GOT3 (cell line): ENCODE measurements at regions not wholly inside any gene's neighbourhood (a gene's known extent, or its start where the extent isn't known, plus 50 kb on each side); places are given as distances from the start of the nearest gene placed in this dataset.
A peak's percentile ranks its signal among the peaks of the same experiment; 100 is the strongest.
"Not testable (repeated sequence)": the region's sequence is repeated elsewhere in the genome, so short reads cannot be mapped to it uniquely, and the experiment has no call there.

Experiments used
- DNase-seq: peaks from one replicate; lab custom pipeline; 2025; ENCODE audit warnings: mixed read lengths; lab: John Stamatoyannopoulos, UW

DNA sequence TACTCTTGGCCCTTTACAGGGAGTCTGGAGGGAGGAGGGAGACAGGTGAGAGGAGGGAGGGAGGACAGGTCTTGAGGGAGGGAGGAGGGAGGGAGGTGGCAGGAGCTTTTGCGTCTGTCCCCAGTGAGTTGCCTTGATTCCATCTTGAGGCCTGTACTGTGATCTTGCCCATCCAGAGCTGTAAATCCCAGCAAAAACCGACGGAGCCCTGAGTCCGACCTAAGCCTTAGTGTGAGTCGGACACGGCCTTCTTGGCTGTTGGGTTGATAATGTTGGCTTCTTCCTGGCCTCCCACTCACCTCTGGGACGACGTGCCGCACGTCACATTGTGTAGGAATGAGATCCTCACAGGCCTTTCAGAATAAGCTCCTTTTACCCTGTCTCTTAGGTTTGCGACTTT, 72.5 kb downstream of the RGS12 start:
- no peak for DNase-seq

DNA sequence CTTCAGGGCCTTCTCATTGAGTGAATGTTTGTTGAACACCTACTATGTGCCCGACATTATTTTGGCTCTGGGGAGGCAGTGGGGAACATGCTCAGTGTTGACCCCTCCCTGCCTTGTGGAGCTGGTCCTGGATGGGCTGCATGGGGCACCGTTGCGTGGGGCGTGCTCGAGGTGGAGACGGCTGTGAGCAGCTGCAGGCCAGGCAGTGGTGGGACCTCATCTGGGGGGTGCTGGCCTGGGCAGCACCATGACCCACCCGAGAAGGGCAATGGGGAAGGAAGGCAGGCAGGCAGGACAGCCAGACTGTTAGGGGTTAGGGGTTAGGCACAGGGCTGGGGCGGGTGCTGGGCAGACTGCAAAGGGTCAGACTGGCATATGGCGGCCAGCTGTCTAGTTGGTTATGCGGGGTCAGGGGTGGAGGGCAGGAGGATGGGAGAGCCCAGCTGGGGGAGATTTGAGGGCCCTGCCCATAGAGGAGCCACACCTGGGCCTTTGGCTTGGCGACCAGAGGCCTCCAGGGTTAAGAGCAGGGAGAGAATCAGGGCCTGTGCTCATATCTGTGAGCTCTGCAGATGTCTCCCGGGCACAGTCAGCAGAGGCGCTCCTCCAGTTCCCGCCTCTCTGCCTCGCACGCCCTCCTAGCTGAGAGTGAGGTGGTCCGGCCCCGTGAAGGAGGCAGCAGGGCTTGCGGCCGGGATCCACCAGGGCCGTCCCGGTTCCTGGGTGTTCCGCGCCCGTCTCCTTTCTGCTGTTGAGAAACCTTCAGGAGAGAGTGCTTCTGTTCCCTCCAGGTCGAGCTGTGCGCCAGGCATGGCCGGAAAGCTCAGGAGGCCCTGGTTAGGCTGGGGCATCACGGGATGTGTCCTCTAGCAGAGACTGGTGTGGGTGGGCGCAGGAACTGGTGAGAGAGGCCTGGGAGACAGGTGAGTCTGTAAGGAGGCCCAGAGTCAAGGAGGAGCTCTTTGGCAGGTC, 73.3 kb downstream of the RGS12 start:
- no peak for DNase-seq

DNA sequence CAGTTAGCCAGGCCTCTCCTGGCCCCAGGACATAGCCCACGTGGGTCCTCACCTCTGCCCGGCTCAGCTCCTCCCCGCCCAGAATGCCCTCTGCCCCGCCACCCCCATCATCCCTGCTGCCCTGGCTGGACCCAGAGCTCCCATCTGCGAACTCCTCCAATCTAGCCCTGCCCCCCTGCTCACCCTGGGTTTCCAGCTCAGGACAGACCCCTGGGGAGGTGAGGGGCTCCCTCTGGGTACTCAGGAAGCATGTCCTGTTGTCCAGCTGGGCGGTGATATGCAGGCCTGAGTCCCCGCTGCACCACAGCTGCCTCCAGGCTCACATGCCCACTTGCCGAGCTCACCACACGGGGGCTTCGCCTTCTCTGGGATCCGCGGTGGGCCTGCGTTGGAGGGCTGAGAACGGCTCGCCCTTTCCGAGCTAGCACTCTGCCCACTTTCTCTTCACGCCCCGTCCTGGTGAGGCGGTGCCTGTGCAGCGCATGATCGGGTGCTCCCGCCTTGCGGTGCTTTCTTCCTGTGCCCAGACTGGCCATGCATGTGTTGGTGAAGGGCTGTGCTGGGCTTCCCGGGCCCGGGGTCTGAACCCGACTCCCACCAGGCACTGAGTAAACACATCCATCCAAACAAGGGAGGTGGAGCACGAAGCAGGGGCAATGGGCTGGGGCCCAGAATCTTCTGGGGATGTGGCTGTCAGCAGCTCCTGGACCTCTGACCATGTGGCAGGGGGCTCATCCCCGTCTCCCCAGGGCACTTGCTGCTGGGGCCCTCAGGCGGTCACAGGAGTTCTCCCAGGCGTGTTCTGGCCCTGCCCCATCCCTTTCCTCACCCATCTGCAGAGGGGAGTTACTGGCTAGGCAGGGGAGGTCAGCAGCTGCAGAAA, 74.3 kb downstream of the RGS12 start:
- no peak for DNase-seq

DNA sequence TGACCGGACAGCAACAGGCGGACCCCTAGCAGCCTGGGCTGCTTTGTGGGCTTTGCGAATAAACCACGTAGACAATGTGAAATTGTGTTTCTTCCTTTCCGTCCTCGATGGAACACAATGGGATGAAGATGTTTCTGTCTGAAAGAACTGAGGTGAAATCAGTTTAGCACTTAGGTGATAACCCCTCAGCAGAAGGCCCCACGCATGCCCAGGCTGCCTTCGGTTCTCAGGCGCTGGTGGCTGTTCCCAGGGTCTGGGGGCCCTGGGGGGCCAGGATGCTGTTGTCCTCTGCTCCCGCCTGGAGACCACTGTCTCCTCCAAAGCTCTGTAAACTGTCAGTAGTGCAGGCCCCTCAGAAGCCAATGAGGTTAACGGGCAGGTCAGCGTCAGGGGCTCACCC, 73.9 kb upstream of the HGFAC start:
- no peak for DNase-seq

DNA sequence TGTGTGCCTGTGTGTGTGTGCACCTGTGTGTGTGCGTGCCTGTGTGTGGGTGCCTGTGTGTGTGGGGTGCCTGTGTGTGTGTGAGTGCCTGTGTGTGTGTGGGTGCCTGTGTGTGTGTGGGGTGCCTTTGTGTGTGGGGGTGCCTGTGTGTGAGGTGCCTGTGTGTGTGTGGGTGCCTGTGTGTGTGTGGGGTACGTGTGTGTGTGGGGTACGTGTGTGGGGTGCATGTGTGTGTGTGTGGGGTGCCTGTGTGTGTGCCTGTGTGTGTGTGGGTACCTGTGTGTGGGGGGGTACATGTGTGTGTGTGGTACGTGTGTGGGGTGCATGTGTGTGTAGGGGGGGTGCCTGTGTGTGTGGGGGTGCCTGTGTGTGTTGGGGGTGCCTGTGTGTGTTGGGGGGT, 73.4 kb upstream of the HGFAC start:
- no peak for DNase-seq

DNA sequence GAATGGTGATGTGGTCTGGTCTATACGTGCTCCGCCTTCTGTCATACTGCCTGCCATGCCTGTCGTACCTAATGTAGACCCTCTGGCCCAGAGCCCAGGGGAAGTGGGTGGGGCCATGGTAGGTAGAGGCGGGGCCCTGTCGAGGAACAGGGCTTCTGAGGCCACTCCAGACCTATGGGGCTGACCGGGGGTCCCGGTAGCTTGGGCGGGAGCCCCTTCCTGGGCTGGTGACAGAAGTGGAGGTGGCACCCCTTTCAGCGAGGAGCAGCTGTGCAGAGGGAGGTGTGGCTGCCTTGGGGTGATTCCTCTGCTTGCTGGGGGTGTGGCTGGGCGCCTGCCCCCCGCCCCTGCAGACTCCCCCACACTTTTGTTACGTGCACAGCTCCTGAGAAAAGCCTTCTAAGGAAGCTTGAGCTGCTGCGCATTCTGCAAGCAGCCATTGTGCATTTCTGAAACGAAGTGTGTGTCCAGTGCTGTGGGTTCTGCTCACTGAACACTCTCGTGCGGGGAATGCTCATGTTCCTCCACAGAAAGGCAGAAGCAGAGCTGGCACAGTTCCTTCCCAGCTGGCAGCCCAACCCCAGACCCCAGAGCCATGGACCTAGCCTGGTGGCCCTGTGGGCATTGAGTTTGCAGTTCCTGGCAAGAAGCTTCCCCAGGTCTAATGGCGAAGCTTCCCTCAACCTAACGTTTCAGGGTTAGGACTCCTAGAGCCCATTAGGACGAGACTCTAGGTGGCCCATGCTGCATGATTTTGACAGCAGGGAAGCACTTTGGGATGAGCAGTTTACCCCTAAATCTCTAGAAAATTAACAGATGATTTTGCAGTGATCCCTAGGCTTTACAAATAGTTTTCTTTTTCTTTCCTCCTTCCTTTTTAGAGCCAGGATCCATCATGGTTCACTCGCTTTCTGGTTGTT, 72.7 kb upstream of the HGFAC start:
- DNase-seq = no peak

DNA sequence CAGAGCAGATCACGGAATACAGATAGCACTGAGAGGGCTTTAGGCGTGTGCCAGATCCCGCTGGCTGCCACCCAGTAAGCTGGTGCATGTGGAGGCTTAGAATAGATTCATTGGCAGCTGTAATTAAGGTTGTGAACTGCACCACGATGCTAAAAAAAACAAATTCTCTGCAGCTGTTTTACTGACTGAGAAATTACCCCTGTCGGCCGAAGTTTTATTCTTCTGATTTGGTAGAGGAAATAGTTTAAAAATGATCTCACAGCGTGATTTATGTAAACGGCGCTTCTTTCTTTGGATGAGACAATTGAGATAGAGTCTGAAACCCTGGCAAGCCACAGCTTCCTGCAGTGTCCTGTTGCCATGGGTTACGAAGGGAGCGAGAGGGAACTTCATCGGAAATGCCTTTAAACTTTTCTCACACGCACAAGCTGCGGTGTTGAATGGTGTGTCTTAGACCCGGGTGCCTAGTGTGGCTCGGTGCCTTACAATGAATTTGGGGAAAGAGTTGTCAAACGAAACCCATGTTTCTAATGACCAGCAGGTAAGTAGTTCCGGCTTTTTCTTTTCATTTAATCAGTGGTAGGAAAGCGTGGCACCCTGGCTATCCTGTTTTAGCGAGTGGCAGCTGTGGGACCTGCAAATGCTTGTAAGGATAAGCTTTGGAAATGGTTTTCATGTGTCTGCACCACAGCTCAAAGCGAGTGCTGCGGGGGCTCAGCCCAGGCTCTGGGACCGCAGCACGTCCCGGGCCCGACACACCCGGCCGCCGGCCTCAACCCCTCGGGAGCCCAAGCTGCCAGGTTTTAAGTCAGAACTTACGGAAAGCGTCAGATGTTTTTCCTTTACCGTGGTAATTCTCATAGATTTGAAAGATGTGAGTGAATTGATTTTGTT, 71.7 kb upstream of the HGFAC start:
- no peak for DNase-seq

DNA sequence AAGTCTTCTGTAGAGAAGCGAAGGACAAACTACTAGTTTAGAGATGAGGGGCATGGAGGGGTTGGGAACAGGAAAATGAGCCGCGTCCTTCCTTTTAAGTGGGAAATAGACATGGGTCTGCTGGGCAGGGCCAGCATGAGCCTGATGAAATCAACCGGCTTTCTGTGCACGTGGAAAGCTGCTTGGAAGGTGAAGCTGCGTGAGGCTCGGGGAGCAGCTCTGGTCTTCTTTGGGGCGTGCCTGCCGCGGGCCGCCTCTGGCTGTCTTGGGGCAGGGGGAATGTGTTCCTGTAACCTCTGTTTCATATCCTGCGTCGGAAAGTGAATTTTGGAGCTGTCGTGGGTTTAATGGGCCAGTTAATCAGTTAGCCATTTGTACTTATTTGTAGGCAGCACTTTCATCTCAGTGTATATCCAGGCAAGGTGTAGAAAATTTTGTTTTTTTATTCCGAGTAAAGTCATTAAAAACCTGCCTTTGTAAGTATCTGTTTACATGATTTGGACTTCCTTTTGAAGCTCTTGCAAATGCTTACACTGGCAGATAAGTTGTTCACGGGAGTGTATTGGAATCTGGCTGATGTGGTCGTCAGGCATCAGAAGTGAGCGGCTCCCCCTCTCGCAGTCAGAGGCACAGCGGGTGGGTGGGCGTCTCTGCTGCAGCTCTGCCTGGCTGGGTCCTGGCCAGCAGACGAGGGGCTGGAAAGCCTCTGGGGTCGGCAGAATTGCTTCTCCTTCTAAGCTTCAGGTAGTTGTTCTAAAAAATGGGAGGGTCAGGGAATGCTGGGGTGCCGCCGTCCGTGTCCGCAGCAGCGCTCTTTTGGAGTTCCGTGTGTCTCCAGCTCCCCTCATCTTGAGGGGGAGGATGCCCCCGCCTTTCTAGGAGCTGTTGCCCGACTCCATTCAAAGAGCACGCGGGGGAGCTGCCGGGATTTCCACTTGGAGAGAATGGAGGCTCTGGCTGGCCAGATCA, 70.5 kb upstream of the HGFAC start:
- no peak for DNase-seq

DNA sequence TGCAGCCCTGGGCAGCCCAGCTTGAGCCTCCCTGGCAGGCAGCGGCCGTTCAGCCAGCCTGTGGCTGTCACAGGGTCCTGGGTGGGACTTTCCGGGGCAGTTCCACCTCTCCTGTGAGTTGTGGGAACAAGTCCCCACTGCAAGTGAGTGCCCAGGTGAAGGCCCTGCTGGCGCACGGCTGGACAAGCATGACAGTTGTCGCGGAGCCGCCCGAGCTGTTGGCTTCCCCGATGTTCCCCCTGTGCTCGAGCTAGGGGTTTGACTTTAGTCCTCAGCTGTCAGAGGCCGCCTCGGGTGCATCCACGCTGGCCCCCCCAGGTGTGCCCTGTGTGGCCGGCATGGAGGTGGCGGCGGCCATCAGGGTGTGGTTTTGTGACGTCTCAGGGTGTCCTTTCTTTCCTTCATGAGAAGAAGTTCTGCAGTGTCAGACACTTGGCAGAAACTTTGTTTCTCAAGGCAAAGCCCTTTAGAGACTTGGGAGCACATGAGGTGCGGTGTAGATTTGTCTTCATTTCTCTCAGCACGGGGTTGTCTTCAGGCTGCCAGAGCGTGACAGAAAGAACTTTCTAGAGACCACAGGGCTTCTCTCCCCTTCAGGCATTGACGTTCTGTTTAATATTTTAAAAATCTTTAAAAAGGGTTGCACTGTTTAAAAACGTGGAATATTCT, 69.4 kb upstream of the HGFAC start:
- DNase-seq = no peak

DNA sequence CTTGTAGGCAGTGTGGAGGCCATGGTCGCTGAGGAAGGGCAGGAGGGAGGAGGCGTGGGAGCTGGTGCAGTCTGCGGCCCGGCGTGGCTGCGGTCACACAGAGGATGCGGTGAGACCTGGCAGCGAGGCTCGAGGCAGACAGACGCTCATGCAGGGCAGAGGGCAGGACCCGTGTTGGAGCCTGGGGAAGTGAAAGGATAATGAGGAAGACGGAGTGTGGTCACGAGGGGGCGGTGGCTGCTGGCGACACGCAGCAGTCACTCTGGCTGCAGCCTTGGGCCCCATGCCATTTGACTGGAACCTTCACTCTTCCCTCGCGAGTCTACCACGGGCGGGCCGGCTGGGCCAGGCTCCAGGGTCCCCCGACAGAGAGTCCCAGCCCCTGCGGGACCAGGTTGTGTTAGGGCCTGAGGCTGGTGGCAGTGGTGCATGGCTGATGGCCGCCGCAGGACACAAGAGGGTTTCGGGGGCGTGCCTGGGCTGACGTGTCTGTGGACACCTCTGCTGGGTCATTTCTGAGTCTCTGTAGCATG, 68.8 kb upstream of the HGFAC start:
- no peak for DNase-seq

DNA sequence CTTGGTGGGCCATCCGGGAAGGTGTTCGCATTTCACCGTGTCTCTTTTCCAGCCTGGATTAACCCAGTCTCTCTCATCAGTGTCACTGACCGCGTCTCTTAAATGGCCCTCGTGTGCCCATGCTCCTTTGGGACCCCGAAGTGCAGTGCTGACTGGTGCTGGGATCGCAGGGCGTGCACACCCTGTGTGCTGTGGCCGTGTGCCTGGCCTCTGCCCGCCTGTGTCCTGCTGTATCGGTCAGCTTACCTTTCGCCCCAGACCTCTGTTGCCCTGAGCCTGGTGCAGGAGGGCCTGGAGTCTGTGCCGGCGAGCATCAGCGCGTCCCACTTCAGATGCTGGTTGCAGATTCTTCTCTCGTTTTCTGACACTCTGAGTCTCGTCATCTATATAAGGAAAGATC, 68.3 kb upstream of the HGFAC start:
- no peak for DNase-seq

DNA sequence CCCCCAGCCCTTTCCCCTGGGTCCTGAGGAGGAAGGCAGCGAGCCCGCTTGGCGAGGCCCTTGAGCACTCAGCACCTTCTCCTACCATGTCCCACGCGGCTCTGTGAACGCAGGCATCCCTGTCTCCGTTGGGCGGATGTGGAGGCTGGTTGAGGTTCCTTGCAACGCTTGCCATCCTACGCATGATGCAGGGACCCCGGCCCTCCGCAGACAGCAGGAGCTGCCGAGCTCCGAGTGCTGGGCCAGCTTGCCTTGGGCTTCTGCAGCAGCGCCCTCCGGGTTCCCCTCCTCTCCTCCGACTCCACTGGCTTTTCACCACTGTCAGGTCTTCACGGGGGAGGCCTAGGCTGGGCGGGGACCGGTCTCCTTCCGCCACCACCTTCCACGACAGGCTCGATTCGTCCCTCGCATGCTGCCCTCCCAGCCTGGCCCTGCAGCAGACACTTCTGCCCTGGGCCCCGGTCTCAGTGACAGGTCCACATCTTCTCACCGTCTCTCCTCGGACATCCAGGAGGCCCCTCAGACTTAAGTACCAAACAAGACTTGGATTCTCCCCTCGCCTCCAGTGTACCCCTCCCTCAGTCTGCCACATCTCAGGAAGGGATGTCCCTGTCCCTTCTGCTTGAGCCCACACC, 67.6 kb upstream of the HGFAC start:
- no peak for DNase-seq

DNA sequence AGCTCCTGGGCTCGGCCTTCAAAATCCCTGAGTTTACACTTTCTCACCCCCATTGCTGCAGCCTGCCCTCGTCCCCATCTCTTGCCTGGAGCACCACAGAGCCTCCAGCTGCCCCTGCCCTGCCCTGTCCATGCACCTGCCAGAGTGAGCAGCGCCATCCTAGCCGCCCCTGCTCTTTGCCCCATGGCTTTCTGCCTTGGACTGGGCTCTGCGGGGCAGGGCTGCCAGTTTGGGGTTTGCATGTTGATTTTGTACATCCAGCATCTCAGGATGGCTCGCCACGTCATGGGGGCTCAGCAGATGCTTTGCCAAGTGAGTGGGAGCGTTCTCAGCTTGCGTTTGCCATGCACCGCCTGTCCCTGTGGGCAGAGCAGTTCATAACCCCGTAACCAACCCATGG, 67.1 kb upstream of the HGFAC start:
- no peak for DNase-seq

DNA sequence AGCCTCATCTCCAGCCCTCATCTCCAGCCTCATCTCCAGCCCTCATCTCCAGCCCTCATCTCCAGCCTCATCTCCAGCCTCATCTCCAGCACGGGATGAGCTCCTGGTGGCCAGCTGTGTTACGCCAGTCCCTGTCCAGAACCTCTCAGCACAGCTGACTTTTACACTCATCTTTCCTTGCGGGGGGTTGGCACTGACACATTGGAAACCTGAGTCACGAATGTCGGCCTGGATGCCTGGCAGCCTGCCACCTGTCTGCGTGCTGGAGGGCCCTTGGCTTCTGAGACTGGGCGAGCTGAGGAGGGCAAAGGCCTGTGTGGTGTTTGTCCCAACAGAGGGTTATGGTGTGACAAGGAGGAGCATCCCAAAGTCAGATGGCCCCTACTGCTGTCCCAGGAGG, 66.1 kb upstream of the HGFAC start:
- peak; percentile 41 for DNase-seq

DNA sequence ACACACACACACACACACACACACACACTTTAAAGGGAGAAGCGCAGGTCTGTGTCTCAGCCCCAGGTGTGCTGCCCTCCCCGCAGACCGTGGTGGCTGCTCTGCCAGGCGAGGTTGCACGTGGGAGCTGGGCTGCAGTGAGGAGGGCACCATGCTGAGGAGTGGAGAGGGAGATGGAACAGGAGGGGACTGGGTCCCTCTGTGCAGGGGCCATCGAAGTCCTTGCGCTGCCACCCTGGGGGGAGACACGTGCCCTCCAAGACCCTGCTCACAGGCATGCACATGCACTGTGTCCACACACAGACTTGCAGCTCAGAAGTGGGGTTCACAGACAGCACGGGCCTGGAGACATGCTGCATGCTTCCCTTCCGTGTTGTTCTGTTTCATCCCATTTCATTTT, 65.5 kb upstream of the HGFAC start:
- DNase-seq = no peak

DNA sequence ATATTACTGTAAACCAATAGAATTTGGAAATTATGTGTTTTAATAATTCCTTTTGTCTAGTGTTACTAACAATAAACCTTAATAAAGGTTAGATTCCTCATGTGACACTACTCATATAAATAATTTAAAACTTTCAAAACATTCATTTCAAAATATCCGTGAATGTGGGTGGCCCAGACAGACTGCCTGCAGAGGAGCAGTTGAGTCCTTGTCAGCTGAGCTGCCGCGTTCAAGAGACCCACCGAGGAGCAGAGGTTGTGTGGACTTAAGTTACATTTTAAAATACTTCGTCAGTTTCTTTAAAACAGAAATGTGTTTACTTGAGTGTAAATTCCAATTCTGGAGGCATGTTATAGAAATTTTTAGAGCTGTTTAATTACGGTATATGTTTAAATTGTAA, 64.2 kb upstream of the HGFAC start:
- no peak for DNase-seq

DNA sequence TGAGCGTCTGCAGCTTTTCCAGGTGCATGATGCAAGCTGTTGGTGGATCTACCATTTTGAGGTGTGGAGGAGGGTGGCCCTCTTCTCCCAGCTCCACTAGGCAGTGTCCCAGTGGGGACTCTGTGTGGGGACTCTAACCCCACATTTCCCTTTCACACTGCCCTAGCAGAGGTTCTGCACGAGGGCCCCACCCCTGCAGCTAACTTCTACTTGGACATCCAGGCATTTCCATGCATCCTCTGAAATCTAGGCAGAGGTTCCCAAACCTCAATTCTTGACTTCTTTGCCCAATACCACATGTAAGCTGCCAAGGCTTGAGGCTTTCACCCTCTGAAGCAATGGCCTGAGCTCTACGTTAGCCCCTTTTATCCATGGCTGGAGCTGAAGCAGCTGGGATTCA, 61.4 kb upstream of the HGFAC start:
- DNase-seq = not testable (repeated sequence)

DNA sequence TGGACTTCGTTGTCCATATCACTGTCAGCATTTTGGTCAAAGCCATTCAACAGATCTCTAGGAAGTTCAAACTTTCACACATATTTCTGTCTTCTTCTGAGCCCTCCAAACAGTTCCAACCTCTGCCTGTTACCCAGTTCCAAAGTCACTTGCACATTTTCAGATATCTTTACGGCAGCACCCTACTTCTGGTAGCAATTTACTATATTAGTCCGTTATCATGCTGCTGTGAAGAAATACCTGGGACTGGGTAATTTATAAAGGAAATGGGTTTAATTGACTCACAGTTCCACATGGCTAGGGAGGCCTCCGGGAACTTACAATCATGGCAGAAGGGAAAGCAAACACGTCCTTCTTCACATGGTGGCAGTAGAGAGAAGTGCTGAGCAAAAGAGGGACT, 60.6 kb upstream of the HGFAC start:
- not testable (repeated sequence) for DNase-seq
